ENCODE measurements at regions not wholly inside any gene's neighbourhood (a gene's known extent, or its start where the extent isn't known, plus 50 kb on each side); places are given as distances from the start of the nearest gene placed in this dataset.

DNA sequence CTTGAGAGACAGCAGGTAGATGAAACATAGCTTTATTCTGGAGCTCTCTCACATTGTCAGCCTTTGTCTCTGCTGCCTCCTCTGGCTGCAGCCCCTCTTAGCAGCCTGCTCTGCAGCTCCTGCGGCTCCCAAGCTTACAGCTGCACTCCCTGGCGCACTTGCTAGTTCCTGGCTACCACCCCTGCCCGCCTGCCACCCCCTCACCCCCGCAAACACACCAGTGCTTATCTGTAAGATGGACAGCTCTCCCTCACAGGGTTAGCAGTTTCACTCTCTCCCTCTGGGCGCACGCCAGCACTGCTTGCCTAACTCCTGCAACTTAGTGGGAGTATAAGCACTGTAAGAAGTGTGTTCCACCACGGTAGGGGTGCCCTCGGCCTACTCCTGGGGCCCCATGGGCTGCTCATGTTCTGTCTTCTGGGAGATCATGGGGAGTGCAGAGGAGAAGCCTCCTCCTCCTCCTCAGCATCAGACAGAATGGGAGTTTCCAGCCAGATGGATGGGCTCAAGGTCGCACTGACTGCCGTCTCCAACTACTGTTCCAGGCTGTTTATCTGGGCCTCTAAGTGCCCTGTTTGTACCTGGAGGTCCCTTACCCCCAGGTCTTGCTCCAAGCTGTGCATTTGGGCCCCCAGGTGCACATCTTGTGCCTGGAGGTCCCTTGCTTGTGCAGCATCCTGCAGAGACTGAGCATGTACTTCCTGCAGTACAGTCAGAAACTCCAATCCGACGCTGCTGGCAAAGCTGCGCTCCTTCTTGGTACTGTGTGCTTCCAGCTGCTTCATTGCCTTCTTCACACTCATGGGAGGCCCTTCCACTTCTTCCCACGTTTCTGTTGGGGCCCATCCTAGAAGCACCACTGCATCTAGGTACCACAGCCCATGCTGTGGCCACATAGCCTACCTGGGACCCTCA, 1388.1 kb downstream of the AMY1C start:
- no peak overlapping the region for H3K4me3 ChIP-seq
- no peak overlapping the region for H3K27ac ChIP-seq
- H3K36me3 ChIP-seq: no peaks in the 10 kb centered on the region
- no peaks in the 10 kb centered on the region for H3K4me1 ChIP-seq
- no peak for DNase-seq (ENCODE audit: low spot score in 2 of 2)
- no peaks in the 10 kb centered on the region for H3K27me3 ChIP-seq
- H3K9me3 ChIP-seq: no peaks in the 10 kb centered on the region
- TF ChIP-seq, protein P1, sequence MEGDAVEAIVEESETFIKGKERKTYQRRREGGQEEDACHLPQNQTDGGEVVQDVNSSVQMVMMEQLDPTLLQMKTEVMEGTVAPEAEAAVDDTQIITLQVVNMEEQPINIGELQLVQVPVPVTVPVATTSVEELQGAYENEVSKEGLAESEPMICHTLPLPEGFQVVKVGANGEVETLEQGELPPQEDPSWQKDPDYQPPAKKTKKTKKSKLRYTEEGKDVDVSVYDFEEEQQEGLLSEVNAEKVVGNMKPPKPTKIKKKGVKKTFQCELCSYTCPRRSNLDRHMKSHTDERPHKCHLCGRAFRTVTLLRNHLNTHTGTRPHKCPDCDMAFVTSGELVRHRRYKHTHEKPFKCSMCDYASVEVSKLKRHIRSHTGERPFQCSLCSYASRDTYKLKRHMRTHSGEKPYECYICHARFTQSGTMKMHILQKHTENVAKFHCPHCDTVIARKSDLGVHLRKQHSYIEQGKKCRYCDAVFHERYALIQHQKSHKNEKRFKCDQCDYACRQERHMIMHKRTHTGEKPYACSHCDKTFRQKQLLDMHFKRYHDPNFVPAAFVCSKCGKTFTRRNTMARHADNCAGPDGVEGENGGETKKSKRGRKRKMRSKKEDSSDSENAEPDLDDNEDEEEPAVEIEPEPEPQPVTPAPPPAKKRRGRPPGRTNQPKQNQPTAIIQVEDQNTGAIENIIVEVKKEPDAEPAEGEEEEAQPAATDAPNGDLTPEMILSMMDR (IDR thresholded peaks at IDR 0.05): no peak
- intact Hi-C loops (cut with DNase I): no loop called here

DNA sequence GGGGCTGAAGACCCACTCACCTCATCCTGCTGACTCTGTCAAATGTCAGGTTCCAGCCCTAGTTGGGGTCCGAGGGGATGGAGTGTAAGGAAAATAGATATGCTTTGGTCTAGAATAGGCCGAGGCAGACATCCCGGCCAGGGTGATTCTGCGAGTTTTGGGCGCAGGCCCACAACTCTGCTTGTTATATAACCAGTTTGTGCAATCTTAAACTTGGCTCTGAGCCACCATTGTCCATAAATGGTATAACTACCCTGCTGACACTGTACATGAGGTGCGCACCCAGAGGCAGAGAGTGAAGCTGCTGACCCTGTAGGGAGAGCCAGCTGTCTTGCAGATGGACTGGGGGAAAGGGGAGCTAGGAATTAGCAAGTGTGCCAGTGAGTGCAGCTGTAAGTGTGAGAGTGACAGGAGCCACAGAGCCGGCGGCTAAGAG, 1388.8 kb downstream of the AMY1C start:
- Histone ChIP-seq H3K27me3 (no peaks in the 10 kb centered on the region), H3K27ac (no peak overlapping the region)
- intact Hi-C loops (cut with DNase I): no loop called here

DNA sequence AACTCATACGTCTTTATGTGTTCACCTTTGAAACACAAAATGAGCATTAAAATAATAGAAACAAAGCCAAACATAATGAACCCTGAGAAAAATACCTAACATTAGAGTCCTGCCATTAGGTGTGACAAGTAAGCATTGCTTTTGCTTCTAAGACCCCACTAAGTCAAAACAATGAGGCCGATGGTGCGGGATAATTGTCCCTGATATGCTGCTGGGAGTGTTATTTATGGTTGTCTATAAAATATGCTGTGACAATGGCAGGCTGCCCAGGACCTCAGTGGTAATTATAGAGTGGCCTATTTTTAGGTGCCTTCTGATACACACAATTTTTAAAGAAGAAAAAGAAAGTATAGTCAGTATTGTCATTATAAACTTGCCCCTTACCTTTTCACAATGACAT, 1423.1 kb downstream of the AMY1C start:
- Histone ChIP-seq H3K4me1 (no peaks in the 10 kb centered on the region), H3K27me3 (no peaks in the 10 kb centered on the region), H3K36me3 (no peaks in the 10 kb centered on the region), H3K4me3 (no peak overlapping the region), H3K9me3 (no peaks in the 10 kb centered on the region), H3K27ac (no peak overlapping the region)
- intact Hi-C loops (cut with DNase I): no loop called here
- DNase-seq (ENCODE audit: low spot score in 2 of 2): no peak
- TF ChIP-seq, protein P1 (IDR thresholded peaks at IDR 0.05): no peak

More for the DNA sequence above, 1388.8 kb downstream of the AMY1C start:
- TF ChIP-seq, protein P1 (IDR thresholded peaks at IDR 0.05): no peak
- no peaks in the 10 kb centered on the region for H3K36me3 ChIP-seq
- H3K4me1 ChIP-seq: no peaks in the 10 kb centered on the region
- H3K4me3 ChIP-seq: no peak overlapping the region
- no peak for DNase-seq (ENCODE audit: low spot score in 2 of 2)
- H3K9me3 ChIP-seq: no peaks in the 10 kb centered on the region

DNA sequence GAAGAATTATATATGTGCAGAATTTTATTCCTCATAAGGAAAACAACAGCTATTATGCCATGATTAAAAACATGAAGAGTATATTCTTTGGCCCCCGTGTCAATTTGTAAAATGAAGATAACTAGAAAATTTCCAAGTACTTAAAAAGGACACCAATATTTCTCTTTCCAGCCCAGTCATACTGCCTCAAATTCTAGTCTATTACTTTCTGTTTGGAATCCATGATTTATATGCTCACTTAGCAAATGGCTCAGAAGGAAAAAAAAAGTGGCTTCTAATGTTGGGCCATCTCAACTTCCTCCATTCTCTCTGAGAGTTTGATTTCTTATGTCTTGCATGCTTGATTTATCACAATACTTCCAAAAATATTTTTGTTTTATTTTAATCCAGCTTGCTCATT, 1431.1 kb downstream of the AMY1C start:
- intact Hi-C loops (cut with DNase I): no loop called here
- TF ChIP-seq, protein P1 (IDR thresholded peaks at IDR 0.05): no peak

DNA sequence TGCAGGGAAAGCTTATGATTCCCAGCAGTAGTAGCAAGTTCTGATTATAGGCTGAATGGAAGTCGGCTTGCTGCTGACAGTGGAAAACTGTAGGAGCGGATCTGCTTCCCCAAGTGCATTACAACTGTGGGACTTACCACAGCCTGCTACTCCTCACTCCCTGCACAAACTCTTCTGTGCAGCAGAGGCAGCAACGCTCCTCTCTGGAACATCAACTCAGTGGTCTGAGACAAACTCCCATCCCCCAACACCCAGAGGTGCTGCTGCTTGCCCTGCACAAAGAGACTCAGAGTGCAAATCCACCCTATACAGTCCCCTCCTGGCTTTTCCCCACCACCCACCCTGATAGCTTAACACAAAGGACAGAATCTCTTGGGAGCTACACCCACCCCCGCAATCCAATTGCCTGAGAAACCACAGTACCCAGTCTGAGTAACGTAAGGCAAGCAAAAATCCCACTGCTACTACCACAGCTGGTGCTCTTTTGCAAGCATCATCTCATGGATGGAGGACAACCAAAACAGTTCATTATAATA, 1455.2 kb downstream of the AMY1C start:
- Histone ChIP-seq H3K4me1 (no peaks in the 10 kb centered on the region), H3K4me3 (no peak overlapping the region), H3K9me3 (no peaks in the 10 kb centered on the region), H3K36me3 (no peaks in the 10 kb centered on the region), H3K27ac (no peak overlapping the region), H3K27me3 (no peaks in the 10 kb centered on the region)
- intact Hi-C loops (cut with DNase I): no loop called here
- TF ChIP-seq, protein P1 (IDR thresholded peaks at IDR 0.05): no peak
- no peak for DNase-seq (ENCODE audit: low spot score in 2 of 2)

More for the DNA sequence above, 1431.1 kb downstream of the AMY1C start:
- H3K27me3 ChIP-seq: no peaks in the 10 kb centered on the region
- no peak overlapping the region for H3K27ac ChIP-seq
- H3K4me1 ChIP-seq: no peaks in the 10 kb centered on the region
- DNase-seq (ENCODE audit: low spot score in 2 of 2): no peak
- no peaks in the 10 kb centered on the region for H3K36me3 ChIP-seq
- no peak overlapping the region for H3K4me3 ChIP-seq
- H3K9me3 ChIP-seq: no peaks in the 10 kb centered on the region
